IgD-negative memory B cell (primary cell): ENCODE measurements at regions not wholly inside any gene's neighbourhood (a gene's known extent, or its start where the extent isn't known, plus 50 kb on each side); places are given as distances from the start of the nearest gene placed in this dataset.

ENCODE experiments used
- H3K27ac Mint-ChIP-seq, 3 donors: one replicate each; pipeline ENCODE4 v1.8.0; 2020 to 2022; ENCODE audit warnings: mild to moderate bottlenecking in 3 of 3, mixed read lengths in 3 of 3, moderate library complexity in 1 of 3
- H3K27me3 Mint-ChIP-seq: one replicate; pipeline ENCODE4 v1.8.0; 2021; ENCODE audit warnings: mixed read lengths
- H3K36me3 Mint-ChIP-seq: one replicate; pipeline ENCODE4 v1.8.0; 2020; ENCODE audit warnings: mild to moderate bottlenecking, mixed read lengths
- H3K4me1 Mint-ChIP-seq, 3 donors: one replicate each; pipeline ENCODE4 v1.8.0; 2020 to 2022; ENCODE audit warnings: mixed read lengths in 3 of 3, mild to moderate bottlenecking in 1 of 3
- H3K4me3 Mint-ChIP-seq, 4 donors: one replicate each; pipeline ENCODE4 v1.8.0; 2020 to 2022; ENCODE audit warnings: mild to moderate bottlenecking in 4 of 4, mixed read lengths in 4 of 4, moderate library complexity in 3 of 4
- H3K9me3 Mint-ChIP-seq, 3 donors: one replicate each; pipeline ENCODE4 v1.8.0; 2020 to 2021; ENCODE audit warnings: mixed read lengths in 3 of 3, mild to moderate bottlenecking in 1 of 3

GRCh38 chr12:76246611-76247010 is 101.6 kb downstream of the BBS10 start:
- no peaks in the 10 kb centered on the region for H3K9me3 Mint-ChIP-seq
- peaks cover 8% of the 10 kb centered on the region for H3K27me3 Mint-ChIP-seq
- H3K27ac Mint-ChIP-seq = no peak overlapping the region
- no peaks in the 10 kb centered on the region for H3K36me3 Mint-ChIP-seq
- no peak overlapping the region for H3K4me3 Mint-ChIP-seq
- peaks cover 0 to 1% (median 0%) of the 10 kb centered on the region in 3 donors for H3K4me1 Mint-ChIP-seq

GRCh38 chr12:76244300-76244699 is 103.9 kb downstream of the BBS10 start:
- H3K9me3 Mint-ChIP-seq = no peaks in the 10 kb centered on the region
- H3K4me3 Mint-ChIP-seq = no peak overlapping the region
- H3K27ac Mint-ChIP-seq = no peak overlapping the region
- peaks cover 0 to 1% (median 0%) of the 10 kb centered on the region in 3 donors for H3K4me1 Mint-ChIP-seq
- H3K36me3 Mint-ChIP-seq = no peaks in the 10 kb centered on the region
- H3K27me3 Mint-ChIP-seq = peaks cover 5% of the 10 kb centered on the region

GRCh38 chr12:76242813-76243550 is 105.2 kb downstream of the BBS10 start:
- H3K4me3 Mint-ChIP-seq = no peak overlapping the region
- H3K4me1 Mint-ChIP-seq = peaks cover 0 to 1% (median 0%) of the 10 kb centered on the region in 3 donors
- no peaks in the 10 kb centered on the region for H3K36me3 Mint-ChIP-seq
- no peak overlapping the region for H3K27ac Mint-ChIP-seq
- peaks cover 5% of the 10 kb centered on the region for H3K27me3 Mint-ChIP-seq
- H3K9me3 Mint-ChIP-seq = no peaks in the 10 kb centered on the region

GRCh38 chr12:76241371-76241770 is 106.8 kb downstream of the BBS10 start:
- H3K27me3 Mint-ChIP-seq = peaks cover 3% of the 10 kb centered on the region
- H3K4me3 Mint-ChIP-seq = no peak overlapping the region
- H3K36me3 Mint-ChIP-seq = no peaks in the 10 kb centered on the region
- H3K9me3 Mint-ChIP-seq = no peaks in the 10 kb centered on the region
- H3K4me1 Mint-ChIP-seq = peaks cover 0 to 1% (median 0%) of the 10 kb centered on the region in 3 donors
- H3K27ac Mint-ChIP-seq = no peak overlapping the region

GRCh38 chr12:76240281-76240680 is 107.9 kb downstream of the BBS10 start:
- Mint-ChIP-seq H3K4me3 (no peak overlapping the region), H3K27me3 (peaks cover 3% of the 10 kb centered on the region), H3K27ac (no peak overlapping the region), H3K36me3 (no peaks in the 10 kb centered on the region), H3K4me1 (peaks cover 0 to 1% (median 0%) of the 10 kb centered on the region in 3 donors), H3K9me3 (no peaks in the 10 kb centered on the region)

GRCh38 chr12:76238688-76239087 is 109.5 kb downstream of the BBS10 start:
- Mint-ChIP-seq H3K27me3 (peaks cover 3% of the 10 kb centered on the region), H3K27ac (no peak overlapping the region), H3K4me1 (no peaks in the 10 kb centered on the region), H3K9me3 (no peaks in the 10 kb centered on the region), H3K36me3 (no peaks in the 10 kb centered on the region), H3K4me3 (no peak overlapping the region)

GRCh38 chr12:76237086-76237701 is 111.0 kb downstream of the BBS10 start:
- no peaks in the 10 kb centered on the region for H3K36me3 Mint-ChIP-seq
- H3K4me1 Mint-ChIP-seq = no peaks in the 10 kb centered on the region
- no peaks in the 10 kb centered on the region for H3K9me3 Mint-ChIP-seq
- H3K27ac Mint-ChIP-seq = no peak overlapping the region
- peaks cover 3% of the 10 kb centered on the region for H3K27me3 Mint-ChIP-seq
- no peak overlapping the region for H3K4me3 Mint-ChIP-seq

- H3K27me3 Mint-ChIP-seq = peaks cover 3% of the 10 kb centered on the region
- no peaks in the 10 kb centered on the region for H3K4me1 Mint-ChIP-seq
- H3K9me3 Mint-ChIP-seq = no peaks in the 10 kb centered on the region
- no peak overlapping the region for H3K27ac Mint-ChIP-seq
- no peak overlapping the region for H3K4me3 Mint-ChIP-seq
- H3K36me3 Mint-ChIP-seq = no peaks in the 10 kb centered on the region
Measured at GRCh38 chr12:76236640-76237039, 111.6 kb downstream of the BBS10 start.

- peaks cover 1% of the 10 kb centered on the region for H3K27me3 Mint-ChIP-seq
- H3K27ac Mint-ChIP-seq = no peak overlapping the region
- no peak overlapping the region for H3K4me3 Mint-ChIP-seq
- no peaks in the 10 kb centered on the region for H3K4me1 Mint-ChIP-seq
- no peaks in the 10 kb centered on the region for H3K36me3 Mint-ChIP-seq
- H3K9me3 Mint-ChIP-seq = no peaks in the 10 kb centered on the region
Measured at GRCh38 chr12:76234741-76235140, 113.5 kb downstream of the BBS10 start.

- no peaks in the 10 kb centered on the region for H3K4me1 Mint-ChIP-seq
- H3K9me3 Mint-ChIP-seq = no peaks in the 10 kb centered on the region
- peak overlapping the region in 1 of 4 donors; percentile 17 for H3K4me3 Mint-ChIP-seq
- H3K27me3 Mint-ChIP-seq = no peaks in the 10 kb centered on the region
- H3K27ac Mint-ChIP-seq = peak overlapping the region in 1 of 3 donors; percentile 86
- H3K36me3 Mint-ChIP-seq = no peaks in the 10 kb centered on the region
Measured at GRCh38 chr12:76232013-76232412, 116.2 kb downstream of the BBS10 start.

- Mint-ChIP-seq H3K4me3 (no peak overlapping the region), H3K27me3 (peaks cover 1% of the 10 kb centered on the region), H3K36me3 (no peaks in the 10 kb centered on the region), H3K27ac (peak overlapping the region in 1 of 3 donors; percentile 9), H3K4me1 (no peaks in the 10 kb centered on the region), H3K9me3 (no peaks in the 10 kb centered on the region)
Measured at GRCh38 chr12:76226956-76227355, 121.3 kb downstream of the BBS10 start.

GRCh38 chr12:76226397-76226796 is 121.8 kb downstream of the BBS10 start:
- no peaks in the 10 kb centered on the region for H3K36me3 Mint-ChIP-seq
- no peaks in the 10 kb centered on the region for H3K9me3 Mint-ChIP-seq
- no peak overlapping the region for H3K27ac Mint-ChIP-seq
- no peaks in the 10 kb centered on the region for H3K4me1 Mint-ChIP-seq
- H3K27me3 Mint-ChIP-seq = peaks cover 1% of the 10 kb centered on the region
- H3K4me3 Mint-ChIP-seq = no peak overlapping the region

GRCh38 chr12:76223869-76224268 is 124.3 kb downstream of the BBS10 start:
- Mint-ChIP-seq H3K27ac (no peak overlapping the region), H3K9me3 (no peaks in the 10 kb centered on the region)

GRCh38 chr12:76220980-76221379 is 127.2 kb downstream of the BBS10 start:
- Mint-ChIP-seq H3K27ac (no peak overlapping the region), H3K4me1 (no peaks in the 10 kb centered on the region), H3K4me3 (no peak overlapping the region)

More at GRCh38 chr12:76223869-76224268, 124.3 kb downstream of the BBS10 start:
- H3K4me1 Mint-ChIP-seq = no peaks in the 10 kb centered on the region
- peaks cover 3% of the 10 kb centered on the region for H3K27me3 Mint-ChIP-seq
- H3K4me3 Mint-ChIP-seq = no peak overlapping the region
- H3K36me3 Mint-ChIP-seq = peaks cover 2% of the 10 kb centered on the region

GRCh38 chr12:76219806-76220205 is 128.4 kb downstream of the BBS10 start:
- Mint-ChIP-seq H3K27ac (no peak overlapping the region), H3K27me3 (peaks cover 3% of the 10 kb centered on the region)

More at GRCh38 chr12:76220980-76221379, 127.2 kb downstream of the BBS10 start:
- H3K9me3 Mint-ChIP-seq = no peaks in the 10 kb centered on the region
- peaks cover 2% of the 10 kb centered on the region for H3K36me3 Mint-ChIP-seq
- H3K27me3 Mint-ChIP-seq = peaks cover 3% of the 10 kb centered on the region

More at GRCh38 chr12:76219806-76220205, 128.4 kb downstream of the BBS10 start:
- Mint-ChIP-seq H3K9me3 (no peaks in the 10 kb centered on the region), H3K4me1 (no peaks in the 10 kb centered on the region), H3K36me3 (peaks cover 4% of the 10 kb centered on the region), H3K4me3 (no peak overlapping the region)
